Peyer's patch (tissue), 4 donors: ENCODE measurements at regions not wholly inside any gene's neighbourhood (a gene's known extent, or its start where the extent isn't known, plus 50 kb on each side); places are given as distances from the start of the nearest gene placed in this dataset.

Experiments
- DNase-seq, 3 donors: peaks; one replicate each; pipeline ENCODE4 v3.0.0-alpha.2; 2017 to 2019
- H3K27ac ChIP-seq, 4 donors: fragments of 200-600 bp; sonication (generic); one replicate each; pipeline ENCODE4 v1.5.1; 2016 to 2019
- H3K27me3 ChIP-seq, 2 donors: fragments of 200-600 bp; sonication (generic); one replicate each; pipeline ENCODE4 v1.5.1; 2019
- H3K36me3 ChIP-seq, 3 donors: fragments of 200-600 bp; sonication (generic); one replicate each; pipeline ENCODE4 v1.5.1; 2016 to 2019
- H3K4me1 ChIP-seq, 4 donors: fragments of 200-600 bp; sonication (generic); one replicate each; pipeline ENCODE4 v1.5.1; 2016 to 2019
- H3K4me3 ChIP-seq, 4 donors: fragments of 200-600 bp; sonication (generic); 1 replicate in 3 of 4; 2 replicates in 1 of 4; pipeline ENCODE4 v1.5.1; 2016 to 2019; ENCODE audit warnings: mild to moderate bottlenecking in 1 of 4
- H3K9me3 ChIP-seq, 4 donors: fragments of 200-600 bp; sonication (generic); one replicate each; pipeline ENCODE4 v1.5.1; 2016 to 2019; ENCODE audit warnings: mild to moderate bottlenecking in 1 of 4
- POLR2A ChIP-seq, 2 donors: fragments of 450-650 bp; IDR thresholded peaks; one replicate each; pipeline ENCODE4 v1.5.1; 2017; ENCODE audit warnings: antibody characterized with exemption in 2 of 2, mild to moderate bottlenecking in 2 of 2, moderate library complexity in 2 of 2
- TF ChIP-seq, protein P1 (sequence below), 6 experiments: fragments of 450-650 bp in 4 of 6; fragments of 200-600 bp in 2 of 6; sonication (generic) in 1 of 6; IDR thresholded peaks; one replicate each; pipeline ENCODE4 v1.5.1; 2017 to 2019; ENCODE audit warnings: antibody characterized with exemption in 6 of 6, mild to moderate bottlenecking in 3 of 6, moderate library complexity in 1 of 6

DNA sequence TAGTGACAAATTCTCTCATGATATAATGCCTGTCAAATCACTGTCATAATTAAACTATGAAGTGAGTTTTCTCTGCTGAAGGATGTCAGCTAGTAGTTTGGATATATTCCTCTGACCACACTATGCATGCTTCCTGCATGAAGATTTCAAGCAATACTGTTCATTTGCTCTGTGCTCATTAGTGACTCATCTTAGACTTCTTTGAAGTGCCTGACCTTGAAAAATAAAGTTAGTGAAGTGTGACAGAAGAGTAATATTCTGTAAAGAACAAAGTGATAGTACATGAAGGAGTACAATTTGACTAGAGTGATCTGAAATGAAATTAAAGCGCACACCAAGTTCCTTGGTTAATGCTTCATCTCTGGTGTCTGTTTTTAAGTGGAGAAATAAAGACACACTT lies 629.5 kb upstream of the ANO3 start:
- no peak overlapping the region for H3K27ac ChIP-seq

GRCh38 chr11:25710975-25711374 lies 621.0 kb upstream of the ANO3 start:
- no peak for TF ChIP-seq POLR2A (IDR thresholded peaks at IDR 0.05)
- TF ChIP-seq, protein P1, sequence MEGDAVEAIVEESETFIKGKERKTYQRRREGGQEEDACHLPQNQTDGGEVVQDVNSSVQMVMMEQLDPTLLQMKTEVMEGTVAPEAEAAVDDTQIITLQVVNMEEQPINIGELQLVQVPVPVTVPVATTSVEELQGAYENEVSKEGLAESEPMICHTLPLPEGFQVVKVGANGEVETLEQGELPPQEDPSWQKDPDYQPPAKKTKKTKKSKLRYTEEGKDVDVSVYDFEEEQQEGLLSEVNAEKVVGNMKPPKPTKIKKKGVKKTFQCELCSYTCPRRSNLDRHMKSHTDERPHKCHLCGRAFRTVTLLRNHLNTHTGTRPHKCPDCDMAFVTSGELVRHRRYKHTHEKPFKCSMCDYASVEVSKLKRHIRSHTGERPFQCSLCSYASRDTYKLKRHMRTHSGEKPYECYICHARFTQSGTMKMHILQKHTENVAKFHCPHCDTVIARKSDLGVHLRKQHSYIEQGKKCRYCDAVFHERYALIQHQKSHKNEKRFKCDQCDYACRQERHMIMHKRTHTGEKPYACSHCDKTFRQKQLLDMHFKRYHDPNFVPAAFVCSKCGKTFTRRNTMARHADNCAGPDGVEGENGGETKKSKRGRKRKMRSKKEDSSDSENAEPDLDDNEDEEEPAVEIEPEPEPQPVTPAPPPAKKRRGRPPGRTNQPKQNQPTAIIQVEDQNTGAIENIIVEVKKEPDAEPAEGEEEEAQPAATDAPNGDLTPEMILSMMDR (IDR thresholded peaks at IDR 0.05): no peak
- Histone ChIP-seq H3K9me3 (no peaks in the 10 kb centered on the region), H3K27me3 (no peaks in the 10 kb centered on the region), H3K4me1 (no peaks in the 10 kb centered on the region), H3K4me3 (no peak overlapping the region), H3K36me3 (no peaks in the 10 kb centered on the region), H3K27ac (no peak overlapping the region)
- DNase-seq: no peak

More for the DNA sequence above, 629.5 kb upstream of the ANO3 start:
- no peak for TF ChIP-seq POLR2A (IDR thresholded peaks at IDR 0.05)
- TF ChIP-seq, protein P1 (IDR thresholded peaks at IDR 0.05): no peak
- no peaks in the 10 kb centered on the region for H3K36me3 ChIP-seq
- no peaks in the 10 kb centered on the region for H3K27me3 ChIP-seq
- H3K9me3 ChIP-seq: no peaks in the 10 kb centered on the region
- no peak overlapping the region for H3K4me3 ChIP-seq
- no peaks in the 10 kb centered on the region for H3K4me1 ChIP-seq
- DNase-seq: no peak

DNA sequence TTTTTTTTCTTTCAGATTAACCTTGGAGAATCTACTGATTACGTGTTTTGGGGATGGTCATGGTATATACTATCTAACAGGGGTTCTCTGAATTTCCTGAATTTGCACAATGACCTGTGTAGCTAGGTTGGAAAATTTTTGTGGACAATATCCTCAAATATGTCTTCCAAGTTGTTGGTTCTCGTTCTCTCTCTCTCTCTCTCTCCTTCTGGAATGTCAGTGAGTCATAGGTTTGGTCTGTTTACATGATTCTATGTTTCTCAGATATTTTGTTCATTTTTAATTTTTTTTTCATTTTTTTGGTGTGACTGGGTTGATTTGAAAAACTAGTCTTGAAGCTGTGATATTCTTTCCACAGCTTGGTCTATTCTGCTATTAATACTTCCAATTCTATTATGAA lies 604.0 kb upstream of the ANO3 start:
- TF ChIP-seq, protein P1 (IDR thresholded peaks at IDR 0.05): no peak
- TF ChIP-seq POLR2A (IDR thresholded peaks at IDR 0.05): no peak
- no peaks in the 10 kb centered on the region for H3K36me3 ChIP-seq
- no peak for DNase-seq
- no peaks in the 10 kb centered on the region for H3K27me3 ChIP-seq
- H3K4me1 ChIP-seq: no peaks in the 10 kb centered on the region
- H3K9me3 ChIP-seq: no peaks in the 10 kb centered on the region
- no peak overlapping the region for H3K27ac ChIP-seq
- no peak overlapping the region for H3K4me3 ChIP-seq

GRCh38 chr11:25730230-25730629 lies 601.7 kb upstream of the ANO3 start:
- DNase-seq: no peak
- Histone ChIP-seq H3K27ac (no peak overlapping the region), H3K36me3 (no peaks in the 10 kb centered on the region), H3K4me3 (no peak overlapping the region), H3K27me3 (no peaks in the 10 kb centered on the region), H3K9me3 (no peaks in the 10 kb centered on the region), H3K4me1 (no peaks in the 10 kb centered on the region)
- no peak for TF ChIP-seq POLR2A (IDR thresholded peaks at IDR 0.05)
- TF ChIP-seq, protein P1 (IDR thresholded peaks at IDR 0.05): no peak

DNA sequence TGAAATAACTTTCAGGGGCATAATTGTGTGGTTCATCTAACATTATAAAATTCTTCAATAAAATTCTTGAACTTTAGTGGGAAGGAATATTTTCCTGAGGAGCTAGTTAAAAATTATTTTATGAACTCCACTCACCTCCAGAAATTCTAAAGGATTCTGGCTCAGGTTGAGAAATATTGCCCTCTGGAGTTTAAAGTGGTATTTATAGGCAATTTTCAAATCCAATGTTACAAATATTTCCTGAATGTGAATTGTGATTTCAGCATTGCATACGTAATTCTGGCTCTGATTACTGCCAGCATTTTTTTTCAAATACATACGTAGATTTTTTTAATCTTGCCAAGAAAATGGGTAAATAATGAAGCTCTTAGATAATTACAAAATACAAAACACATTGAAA lies 598.2 kb upstream of the ANO3 start:
- H3K4me1 ChIP-seq: no peaks in the 10 kb centered on the region
- DNase-seq: no peak
- H3K4me3 ChIP-seq: no peak overlapping the region
- H3K27ac ChIP-seq: no peak overlapping the region
- no peaks in the 10 kb centered on the region for H3K9me3 ChIP-seq
- H3K36me3 ChIP-seq: no peaks in the 10 kb centered on the region
- H3K27me3 ChIP-seq: no peaks in the 10 kb centered on the region
- TF ChIP-seq POLR2A (IDR thresholded peaks at IDR 0.05): no peak

DNA sequence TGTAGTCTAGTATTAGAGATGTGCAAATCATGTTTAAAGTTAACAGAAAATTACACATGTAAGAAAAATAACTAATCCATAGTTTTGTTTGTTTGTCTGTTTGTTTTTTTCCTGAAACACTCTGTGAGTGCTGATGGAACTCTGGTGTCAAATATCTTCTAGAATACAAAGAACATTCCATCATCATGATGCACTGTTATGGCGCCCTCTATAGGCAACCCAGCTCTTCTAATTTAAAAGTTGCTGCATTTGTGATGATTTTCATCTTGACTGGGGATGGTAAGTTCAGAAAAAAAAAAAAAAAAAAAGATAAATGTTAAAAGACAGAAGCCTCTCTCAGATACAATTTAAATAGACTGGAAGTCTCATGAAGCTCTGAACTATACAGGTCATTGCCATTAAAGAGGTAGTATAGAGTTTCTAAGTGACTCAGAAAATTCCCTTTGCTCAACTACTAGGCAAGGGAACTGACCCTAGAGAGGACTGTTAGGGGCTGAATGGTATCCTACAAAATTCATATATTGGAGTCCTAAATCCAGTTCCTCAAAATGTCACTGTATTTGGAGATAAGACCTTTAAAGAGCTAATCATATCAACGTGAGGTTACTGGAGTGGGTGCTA lies 597.2 kb upstream of the ANO3 start:
- H3K27me3 ChIP-seq: no peaks in the 10 kb centered on the region
- no peak overlapping the region for H3K4me3 ChIP-seq
- no peaks in the 10 kb centered on the region for H3K4me1 ChIP-seq
- no peak overlapping the region for H3K27ac ChIP-seq
- H3K9me3 ChIP-seq: no peaks in the 10 kb centered on the region
- H3K36me3 ChIP-seq: no peaks in the 10 kb centered on the region
- no peak for TF ChIP-seq POLR2A (IDR thresholded peaks at IDR 0.05)
- TF ChIP-seq, protein P1 (IDR thresholded peaks at IDR 0.05): no peak
- DNase-seq: no peak
